ENCODE measurements at regions not wholly inside any gene's neighbourhood (a gene's known extent, or its start where the extent isn't known, plus 50 kb on each side); places are given as distances from the start of the nearest gene placed in this dataset.

- no peak for TF ChIP-seq CTCF (IDR thresholded peaks at IDR 0.05; ENCODE audit: borderline replicate concordance, insufficient read depth, low read depth, low read length)
- H3K4me3 ChIP-seq (ENCODE audit: low read depth, low read length): no peak overlapping the region
Observed at GRCh38 chr3:191119415-191120295, 79.4 kb upstream of the OSTN start.

GRCh38 chr3:191111722-191112121 lies 87.3 kb upstream of the OSTN start:
- no peak for TF ChIP-seq CTCF (IDR thresholded peaks at IDR 0.05; ENCODE audit: borderline replicate concordance, insufficient read depth, low read depth, low read length)
- H3K4me3 ChIP-seq (ENCODE audit: low read depth, low read length): no peak overlapping the region

GRCh38 chr3:191105418-191105817 lies 93.6 kb upstream of the OSTN start:
- no peak overlapping the region for H3K4me3 ChIP-seq (ENCODE audit: low read depth, low read length)
- no peak for TF ChIP-seq CTCF (IDR thresholded peaks at IDR 0.05; ENCODE audit: borderline replicate concordance, insufficient read depth, low read depth, low read length)

- no peak for TF ChIP-seq CTCF (IDR thresholded peaks at IDR 0.05; ENCODE audit: borderline replicate concordance, insufficient read depth, low read depth, low read length)
- no peak overlapping the region for H3K4me3 ChIP-seq (ENCODE audit: low read depth, low read length)
Observed at GRCh38 chr3:191100516-191100915, 98.5 kb upstream of the OSTN start.

- H3K4me3 ChIP-seq (ENCODE audit: low read depth, low read length): no peak overlapping the region
- TF ChIP-seq CTCF (IDR thresholded peaks at IDR 0.05; ENCODE audit: borderline replicate concordance, insufficient read depth, low read depth, low read length): no peak
Observed at GRCh38 chr3:191094057-191094845, 104.8 kb upstream of the OSTN start.

- no peak overlapping the region for H3K4me3 ChIP-seq (ENCODE audit: low read depth, low read length)
- TF ChIP-seq CTCF (IDR thresholded peaks at IDR 0.05; ENCODE audit: borderline replicate concordance, insufficient read depth, low read depth, low read length): no peak
Observed at GRCh38 chr3:191087391-191087790, 111.7 kb upstream of the OSTN start.
